ENCODE measurements at regions not wholly inside any gene's neighbourhood (a gene's known extent, or its start where the extent isn't known, plus 50 kb on each side); places are given as distances from the start of the nearest gene placed in this dataset.
"Not testable (repeated sequence)": the region's sequence is repeated elsewhere in the genome, so short reads cannot be mapped to it uniquely, and the experiment has no call there.

- DNase-seq, result no peak
Measured at GRCh38 chr2:239666855-239667376, 266.1 kb upstream of the HDAC4 start.

GRCh38 chr2:239666053-239666854, 265.4 kb upstream of the HDAC4 start:
- DNase-seq, result no peak

- no peak for DNase-seq
Measured at GRCh38 chr2:239664216-239664810, 263.5 kb upstream of the HDAC4 start.

- no peak for DNase-seq
Measured at GRCh38 chr2:239663364-239663924, 262.6 kb upstream of the HDAC4 start.

- DNase-seq, result no peak
Measured at GRCh38 chr2:239662413-239663120, 261.7 kb upstream of the HDAC4 start.

GRCh38 chr2:239661334-239662312, 260.8 kb upstream of the HDAC4 start:
- no peak for DNase-seq

- DNase-seq, result no peak
Measured at GRCh38 chr2:239660390-239661230, 259.8 kb upstream of the HDAC4 start.

- DNase-seq, result no peak
Measured at GRCh38 chr2:239657992-239658391, 257.2 kb upstream of the HDAC4 start.

GRCh38 chr2:239657236-239657635, 256.4 kb upstream of the HDAC4 start:
- no peak for DNase-seq

GRCh38 chr2:239654266-239654665, 253.4 kb upstream of the HDAC4 start:
- no peak for DNase-seq

- no peak for DNase-seq
Measured at GRCh38 chr2:239651859-239652258, 251.0 kb upstream of the HDAC4 start.

GRCh38 chr2:239650674-239651073, 249.9 kb upstream of the HDAC4 start:
- no peak for DNase-seq

- no peak for DNase-seq
Measured at GRCh38 chr2:239649309-239649708, 248.5 kb upstream of the HDAC4 start.

- DNase-seq, result no peak
Measured at GRCh38 chr2:239648607-239649006, 247.8 kb upstream of the HDAC4 start.

GRCh38 chr2:239647052-239647819, 246.4 kb upstream of the HDAC4 start:
- DNase-seq, result no peak

- no peak for DNase-seq
Measured at GRCh38 chr2:239646184-239646583, 245.4 kb upstream of the HDAC4 start.

- not testable (repeated sequence) for DNase-seq
Measured at GRCh38 chr2:239644594-239644993, 243.8 kb upstream of the HDAC4 start.

- no peak for DNase-seq
Measured at GRCh38 chr2:239644011-239644410, 243.2 kb upstream of the HDAC4 start.

- DNase-seq, result no peak
Measured at GRCh38 chr2:239642406-239643004, 241.7 kb upstream of the HDAC4 start.

GRCh38 chr2:239641904-239642303, 241.1 kb upstream of the HDAC4 start:
- DNase-seq, result not testable (repeated sequence)
